Upper lobe of left lung (tissue), 4 donors: ENCODE measurements at regions not wholly inside any gene's neighbourhood (a gene's known extent, or its start where the extent isn't known, plus 50 kb on each side); places are given as distances from the start of the nearest gene placed in this dataset.

ENCODE experiments used
- EP300 ChIP-seq, 4 donors: sonication (generic); formaldehyde crosslinking; IDR thresholded peaks; one replicate each; pipeline ENCODE4 v1.5.1; 2017; ENCODE audit warnings: antibody characterized with exemption in 4 of 4, control low read depth in 2 of 4
- TF ChIP-seq, protein P1 (sequence below), 6 experiments: fragments of 450-650 bp in 4 of 6; fragments of 200-600 bp in 2 of 6; sonication (generic) in 2 of 6; IDR thresholded peaks; one replicate each; pipeline ENCODE4 v1.5.1; 2016 to 2019; ENCODE audit warnings: antibody characterized with exemption in 6 of 6

GRCh38 chr3:64900617-64901521 lies 213.1 kb upstream of the ADAMTS9 start:
- TF ChIP-seq, protein P1, sequence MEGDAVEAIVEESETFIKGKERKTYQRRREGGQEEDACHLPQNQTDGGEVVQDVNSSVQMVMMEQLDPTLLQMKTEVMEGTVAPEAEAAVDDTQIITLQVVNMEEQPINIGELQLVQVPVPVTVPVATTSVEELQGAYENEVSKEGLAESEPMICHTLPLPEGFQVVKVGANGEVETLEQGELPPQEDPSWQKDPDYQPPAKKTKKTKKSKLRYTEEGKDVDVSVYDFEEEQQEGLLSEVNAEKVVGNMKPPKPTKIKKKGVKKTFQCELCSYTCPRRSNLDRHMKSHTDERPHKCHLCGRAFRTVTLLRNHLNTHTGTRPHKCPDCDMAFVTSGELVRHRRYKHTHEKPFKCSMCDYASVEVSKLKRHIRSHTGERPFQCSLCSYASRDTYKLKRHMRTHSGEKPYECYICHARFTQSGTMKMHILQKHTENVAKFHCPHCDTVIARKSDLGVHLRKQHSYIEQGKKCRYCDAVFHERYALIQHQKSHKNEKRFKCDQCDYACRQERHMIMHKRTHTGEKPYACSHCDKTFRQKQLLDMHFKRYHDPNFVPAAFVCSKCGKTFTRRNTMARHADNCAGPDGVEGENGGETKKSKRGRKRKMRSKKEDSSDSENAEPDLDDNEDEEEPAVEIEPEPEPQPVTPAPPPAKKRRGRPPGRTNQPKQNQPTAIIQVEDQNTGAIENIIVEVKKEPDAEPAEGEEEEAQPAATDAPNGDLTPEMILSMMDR (IDR thresholded peaks at IDR 0.05), result no peak
- TF ChIP-seq EP300 (IDR thresholded peaks at IDR 0.05), result no peak
